Upper lobe of right lung (tissue), 1 donor: ENCODE measurements at regions not wholly inside any gene's neighbourhood (a gene's known extent, or its start where the extent isn't known, plus 50 kb on each side); places are given as distances from the start of the nearest gene placed in this dataset.

Experiments used
- ATAC-seq: fragments of 200-7000 bp; cut with Tn5 transposase; one replicate; pipeline ENCODE4 v1.9.1; 2020; ENCODE audit warnings: mild to moderate bottlenecking, moderate library complexity
- DNase-seq: peaks from one replicate; pipeline ENCODE4 v3.0.0-alpha.2; 2020
- H3K27ac ChIP-seq: fragments of 200-600 bp; one replicate; pipeline ENCODE4 v1.8.0; 2022
- H3K27me3 ChIP-seq: fragments of 200-600 bp; one replicate; pipeline ENCODE4 v1.8.0; 2022; ENCODE audit warnings: mild to moderate bottlenecking
- H3K36me3 ChIP-seq: fragments of 200-600 bp; one replicate; pipeline ENCODE4 v1.8.0; 2022
- H3K4me1 ChIP-seq: fragments of 200-600 bp; one replicate; pipeline ENCODE4 v1.8.0; 2022
- H3K4me3 ChIP-seq: fragments of 200-600 bp; one replicate; pipeline ENCODE4 v1.8.0; 2022; ENCODE audit warnings: mild to moderate bottlenecking
- H3K9me3 ChIP-seq: fragments of 200-600 bp; one replicate; pipeline ENCODE4 v1.8.0; 2022
- intact Hi-C: fragments of 100-400 bp; cut with DNase I; formaldehyde crosslinking; loops from one replicate; pipeline ENCODE4 v1.11.0; 2022
- TF ChIP-seq, protein P1 (sequence below): fragments of 200-600 bp; IDR thresholded peaks from one replicate; pipeline ENCODE4 v1.8.0; 2022; ENCODE audit warnings: antibody characterized with exemption
- donor health status: DM: no; HTN: yes; CAD: no; lungs with severe emphysema.

DNA sequence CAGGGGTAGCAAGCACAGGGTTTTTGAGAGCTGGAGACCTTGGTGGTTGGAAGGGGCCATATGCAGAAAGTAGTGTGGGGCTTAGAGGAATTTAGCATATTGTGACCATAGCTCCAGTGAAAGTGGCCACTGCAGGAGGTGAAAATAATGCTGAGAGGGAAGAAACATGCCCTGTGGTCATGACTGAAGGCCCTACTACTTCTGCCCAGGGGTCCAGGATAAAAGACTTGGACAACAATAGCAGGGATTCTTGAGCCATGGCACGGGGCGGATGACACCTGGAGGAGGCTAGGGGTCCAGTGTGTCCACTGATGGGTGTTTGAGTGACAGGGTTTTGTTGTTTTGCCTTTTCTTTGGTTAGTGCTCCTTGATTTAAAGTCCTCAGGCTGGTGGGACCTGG lies 694.6 kb downstream of the CPS1 start:
- intact Hi-C loops = no loop called here
- no peaks in the 10 kb centered on the region for H3K9me3 ChIP-seq
- H3K36me3 ChIP-seq = no peaks in the 10 kb centered on the region
- H3K4me3 ChIP-seq = no peak overlapping the region
- H3K27me3 ChIP-seq = no peaks in the 10 kb centered on the region
- H3K27ac ChIP-seq = no peak overlapping the region
- ATAC-seq = no peak
- TF ChIP-seq, protein P1, sequence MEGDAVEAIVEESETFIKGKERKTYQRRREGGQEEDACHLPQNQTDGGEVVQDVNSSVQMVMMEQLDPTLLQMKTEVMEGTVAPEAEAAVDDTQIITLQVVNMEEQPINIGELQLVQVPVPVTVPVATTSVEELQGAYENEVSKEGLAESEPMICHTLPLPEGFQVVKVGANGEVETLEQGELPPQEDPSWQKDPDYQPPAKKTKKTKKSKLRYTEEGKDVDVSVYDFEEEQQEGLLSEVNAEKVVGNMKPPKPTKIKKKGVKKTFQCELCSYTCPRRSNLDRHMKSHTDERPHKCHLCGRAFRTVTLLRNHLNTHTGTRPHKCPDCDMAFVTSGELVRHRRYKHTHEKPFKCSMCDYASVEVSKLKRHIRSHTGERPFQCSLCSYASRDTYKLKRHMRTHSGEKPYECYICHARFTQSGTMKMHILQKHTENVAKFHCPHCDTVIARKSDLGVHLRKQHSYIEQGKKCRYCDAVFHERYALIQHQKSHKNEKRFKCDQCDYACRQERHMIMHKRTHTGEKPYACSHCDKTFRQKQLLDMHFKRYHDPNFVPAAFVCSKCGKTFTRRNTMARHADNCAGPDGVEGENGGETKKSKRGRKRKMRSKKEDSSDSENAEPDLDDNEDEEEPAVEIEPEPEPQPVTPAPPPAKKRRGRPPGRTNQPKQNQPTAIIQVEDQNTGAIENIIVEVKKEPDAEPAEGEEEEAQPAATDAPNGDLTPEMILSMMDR = no peak
- no peak for DNase-seq
- no peaks in the 10 kb centered on the region for H3K4me1 ChIP-seq

DNA sequence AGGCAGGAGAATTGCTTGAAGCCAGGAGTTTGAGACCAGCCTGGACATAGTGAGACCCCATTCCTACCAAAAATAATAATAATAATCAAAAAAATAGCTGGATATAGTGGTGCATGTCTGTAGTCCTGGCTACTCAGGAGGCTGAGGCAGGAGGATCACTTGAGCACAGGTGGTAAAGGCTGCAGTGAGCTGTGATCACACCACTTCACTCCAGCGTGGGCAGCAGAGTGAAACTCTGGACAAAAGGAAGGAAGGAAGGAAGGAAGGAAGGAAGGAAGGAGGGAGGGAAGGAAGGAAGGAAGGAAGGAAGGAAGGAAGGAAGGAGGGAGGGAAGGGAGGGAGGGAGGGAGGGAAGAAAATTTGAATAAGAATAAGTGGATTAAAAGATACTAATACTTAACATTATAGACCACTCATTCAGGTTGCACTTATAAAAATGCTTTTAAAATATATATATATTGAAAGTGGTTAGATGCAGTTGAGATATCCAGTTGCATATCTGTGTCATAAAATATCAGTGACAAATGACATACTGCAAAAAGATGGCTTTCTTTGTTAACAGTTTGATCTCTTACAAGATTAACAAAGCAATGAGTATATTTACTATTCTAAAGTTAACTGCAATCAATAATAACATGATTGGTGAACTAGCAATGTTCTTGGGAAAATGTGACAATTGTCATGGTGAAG lies 702.4 kb downstream of the CPS1 start:
- no peak for DNase-seq
- Histone ChIP-seq H3K36me3 (no peaks in the 10 kb centered on the region), H3K9me3 (no peaks in the 10 kb centered on the region), H3K27ac (no peak overlapping the region), H3K4me1 (no peaks in the 10 kb centered on the region), H3K27me3 (no peaks in the 10 kb centered on the region), H3K4me3 (no peak overlapping the region)
- intact Hi-C loops = no loop called here
- TF ChIP-seq, protein P1 = no peak
- no peak for ATAC-seq

DNA sequence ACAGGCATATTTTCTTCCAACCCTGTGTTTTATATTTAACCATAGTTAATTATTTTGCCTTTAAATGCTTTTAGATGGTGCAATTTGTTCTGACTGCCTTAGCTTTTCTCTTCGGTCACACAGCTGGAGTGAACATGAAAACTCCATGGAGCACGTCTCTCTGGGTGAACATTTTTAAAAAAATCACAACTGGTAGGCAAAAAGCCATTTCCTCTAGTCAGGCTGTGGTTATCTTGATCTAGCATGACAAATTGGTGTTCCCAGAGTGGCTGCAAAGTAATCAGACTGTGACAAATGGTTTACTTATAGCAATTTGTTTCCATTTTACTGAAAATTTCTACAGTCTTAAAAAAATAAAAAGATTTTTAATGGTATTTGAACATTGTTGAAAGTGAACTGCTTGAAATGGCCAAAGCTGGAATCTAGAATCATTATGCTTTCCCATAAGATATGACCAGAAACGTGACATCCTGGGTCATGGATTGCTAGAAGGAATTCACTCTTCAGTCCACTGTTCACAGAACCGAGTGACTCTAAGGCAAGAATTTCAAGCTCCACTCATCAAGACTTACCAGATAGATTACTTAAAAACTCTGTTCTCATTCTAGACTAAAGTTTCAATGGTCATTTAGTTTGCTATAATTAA lies 703.6 kb downstream of the CPS1 start:
- intact Hi-C loops = no loop called here
- Histone ChIP-seq H3K36me3 (no peaks in the 10 kb centered on the region), H3K27ac (no peak overlapping the region), H3K9me3 (no peaks in the 10 kb centered on the region), H3K27me3 (no peaks in the 10 kb centered on the region), H3K4me3 (no peak overlapping the region), H3K4me1 (no peaks in the 10 kb centered on the region)
- DNase-seq (no peak), ATAC-seq (no peak)
- TF ChIP-seq, protein P1 = no peak

DNA sequence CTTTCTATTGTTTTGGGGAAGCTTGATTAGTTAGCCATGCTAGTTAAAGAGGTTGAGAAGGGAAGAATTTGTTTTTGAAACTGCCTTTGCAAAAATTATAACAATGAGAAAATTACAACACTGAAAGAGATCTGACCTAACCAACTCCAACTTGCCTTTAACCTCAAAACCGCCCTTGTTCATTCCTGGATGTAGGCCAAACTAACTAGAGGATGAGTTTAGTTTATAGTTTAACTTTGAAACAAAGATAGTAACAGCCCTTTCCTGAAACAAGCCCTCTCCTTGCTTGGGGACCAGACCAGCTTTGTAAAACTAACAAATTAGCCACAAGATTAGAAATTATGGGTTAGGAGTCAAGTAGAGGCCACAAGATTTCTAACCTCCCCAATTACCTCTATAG lies 713.9 kb downstream of the CPS1 start:
- DNase-seq (no peak), ATAC-seq (no peak)
- intact Hi-C loops = no loop called here
- Histone ChIP-seq H3K4me3 (no peak overlapping the region), H3K4me1 (no peaks in the 10 kb centered on the region), H3K36me3 (no peaks in the 10 kb centered on the region), H3K27me3 (no peaks in the 10 kb centered on the region), H3K27ac (no peak overlapping the region), H3K9me3 (no peaks in the 10 kb centered on the region)
- TF ChIP-seq, protein P1 = no peak

DNA sequence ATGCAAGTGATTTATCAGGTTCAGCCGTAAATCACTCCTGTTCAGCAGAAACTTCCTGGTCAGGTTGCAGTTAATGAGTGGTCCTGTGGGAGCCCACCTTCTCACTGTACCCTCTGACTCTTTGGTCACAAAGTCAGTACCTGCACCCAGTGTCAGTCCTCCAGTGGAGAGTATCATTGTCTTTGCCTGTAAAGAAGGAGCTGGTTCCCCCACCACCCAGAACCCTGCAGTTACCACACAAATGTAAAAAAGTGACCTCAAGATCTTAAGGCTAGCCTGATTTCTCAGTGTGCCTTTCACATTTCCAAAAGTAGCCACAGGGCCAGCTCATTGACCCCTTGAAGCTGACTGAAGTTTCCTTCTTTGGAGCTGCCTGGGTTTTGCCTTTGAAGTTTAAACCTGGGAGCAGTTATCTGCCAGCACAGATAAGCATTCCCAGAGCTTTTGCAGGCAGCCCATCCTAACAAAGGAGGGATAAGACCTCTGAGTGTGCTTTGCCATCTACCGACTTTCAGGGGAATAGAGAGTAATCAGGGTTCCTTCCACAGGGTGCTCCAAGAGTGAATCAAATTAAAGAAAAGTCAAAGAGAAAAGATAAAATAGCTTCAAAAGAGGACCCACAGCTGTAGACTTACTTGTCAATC lies 725.2 kb downstream of the CPS1 start:
- Histone ChIP-seq H3K36me3 (no peaks in the 10 kb centered on the region), H3K27ac (no peak overlapping the region), H3K27me3 (no peaks in the 10 kb centered on the region), H3K4me3 (no peak overlapping the region), H3K9me3 (no peaks in the 10 kb centered on the region), H3K4me1 (no peaks in the 10 kb centered on the region)
- TF ChIP-seq, protein P1 = no peak
- intact Hi-C loops = no loop called here
- ATAC-seq (no peak), DNase-seq (no peak)
